Testis (tissue), 2 donors: ENCODE measurements at regions not wholly inside any gene's neighbourhood (a gene's known extent, or its start where the extent isn't known, plus 50 kb on each side); places are given as distances from the start of the nearest gene placed in this dataset.

Experiments
- DNase-seq: peaks from one replicate; pipeline ENCODE4 v3.0.0-alpha.2; 2019
- H3K27ac ChIP-seq, 2 donors: fragments of 200-600 bp; sonication (generic); one replicate each; pipeline ENCODE4 v1.5.1; 2019
- H3K27me3 ChIP-seq: fragments of 200-600 bp; sonication (generic); one replicate; pipeline ENCODE4 v1.5.1; 2019
- H3K36me3 ChIP-seq: fragments of 200-600 bp; sonication (generic); one replicate; pipeline ENCODE4 v1.5.1; 2017; ENCODE audit warnings: low read depth; ENCODE audit errors: missing control alignments
- H3K4me1 ChIP-seq: fragments of 200-600 bp; sonication (generic); one replicate; pipeline ENCODE4 v1.5.1; 2019
- H3K4me3 ChIP-seq, 2 donors: fragments of 200-600 bp; sonication (generic); one replicate each; pipeline ENCODE4 v1.5.1; 2017 to 2019
- H3K9me3 ChIP-seq: fragments of 200-600 bp; sonication (generic); one replicate; pipeline ENCODE4 v1.5.1; 2017
- CTCF ChIP-seq, 3 experiments: fragments of 450-650 bp in 2 of 3; fragments of 200-600 bp in 1 of 3; sonication (generic) in 1 of 3; IDR thresholded peaks; one replicate each; pipeline ENCODE4 v1.5.1; 2016 to 2019; ENCODE audit warnings: antibody characterized with exemption in 3 of 3, mild to moderate bottlenecking in 2 of 3, moderate library complexity in 1 of 3
- POLR2A ChIP-seq: fragments of 450-650 bp; IDR thresholded peaks from one replicate; pipeline ENCODE4 v1.6.1; 2017; ENCODE audit warnings: antibody characterized with exemption, mild to moderate bottlenecking, moderate library complexity
- WGBS, 2 donors: methylation state at CpG; one replicate each; pipeline ENCODE4 v1.1.5; 2018; 5-methylcytosine and 5-hydroxymethylcytosine counted together
- intact Hi-C: fragments of 100-400 bp; cut with DNase I; formaldehyde crosslinking; loops from one replicate; pipeline ENCODE4 v1.15.1; 2023; ENCODE audit warnings: low total_unique reads

- Histone ChIP-seq H3K4me1 (no peaks in the 10 kb centered on the region), H3K9me3 (no peaks in the 10 kb centered on the region), H3K27ac (no peak overlapping the region), H3K36me3 (no peaks in the 10 kb centered on the region), H3K4me3 (no peak overlapping the region), H3K27me3 (no peaks in the 10 kb centered on the region)
- intact Hi-C loops, result no loop called here
- no peak for DNase-seq
- 92% methylated on average over 1 of the region's 1 CpG for WGBS, 2 donors
- no peak for TF ChIP-seq POLR2A
- no peak for TF ChIP-seq CTCF (IDR thresholded peaks at IDR 0.05)
Measured at GRCh38 chr20:20834008-20834407, 121.6 kb upstream of the RALGAPA2 start.

GRCh38 chr20:20832715-20833114 is 120.3 kb upstream of the RALGAPA2 start:
- Histone ChIP-seq H3K4me1 (no peaks in the 10 kb centered on the region), H3K9me3 (no peaks in the 10 kb centered on the region), H3K27ac (no peak overlapping the region), H3K27me3 (no peaks in the 10 kb centered on the region), H3K36me3 (no peaks in the 10 kb centered on the region), H3K4me3 (no peak overlapping the region)
- WGBS, 2 donors, result 60 to 81% methylated on average over 1 of the region's 1 CpG
- TF ChIP-seq CTCF (IDR thresholded peaks at IDR 0.05) (no peak), POLR2A (no peak)
- intact Hi-C loops, result no loop called here
- DNase-seq, result no peak

- no peak for DNase-seq
- WGBS, 2 donors, result 87 to 95% methylated on average over 6 of the region's 6 CpGs
- intact Hi-C loops, result no loop called here
- Histone ChIP-seq H3K27ac (no peak overlapping the region), H3K27me3 (no peaks in the 10 kb centered on the region), H3K4me1 (no peaks in the 10 kb centered on the region), H3K36me3 (no peaks in the 10 kb centered on the region), H3K9me3 (no peaks in the 10 kb centered on the region), H3K4me3 (no peak overlapping the region)
- no peak for TF ChIP-seq POLR2A
- TF ChIP-seq CTCF (IDR thresholded peaks at IDR 0.05), result no peak
Measured at GRCh38 chr20:20831794-20832193, 119.3 kb upstream of the RALGAPA2 start.

GRCh38 chr20:20829681-20830080 is 117.2 kb upstream of the RALGAPA2 start:
- Histone ChIP-seq H3K27ac (no peak overlapping the region), H3K27me3 (no peaks in the 10 kb centered on the region), H3K4me1 (no peaks in the 10 kb centered on the region), H3K9me3 (no peaks in the 10 kb centered on the region), H3K36me3 (no peaks in the 10 kb centered on the region), H3K4me3 (no peak overlapping the region)
- WGBS, 2 donors, result 82 to 87% methylated on average over 2 of the region's 2 CpGs
- TF ChIP-seq POLR2A (no peak), CTCF (IDR thresholded peaks at IDR 0.05) (no peak)
- no peak for DNase-seq
- intact Hi-C loops, result loop anchor here (5.0 kb wide), 1 partner anchor 162 kb away; no protein-coding TSS in a partner anchor

GRCh38 chr20:20827992-20828597 is 115.7 kb upstream of the RALGAPA2 start:
- no peaks in the 10 kb centered on the region for H3K36me3 ChIP-seq
- intact Hi-C loops, result loop anchor here (5.0 kb wide), 1 partner anchor 161 kb away; no protein-coding TSS in a partner anchor

More at GRCh38 chr20:20827992-20828597, 115.7 kb upstream of the RALGAPA2 start:
- no peaks in the 10 kb centered on the region for H3K4me1 ChIP-seq
- no peak for DNase-seq
- no peaks in the 10 kb centered on the region for H3K9me3 ChIP-seq
- TF ChIP-seq POLR2A, result no peak
- no peak for TF ChIP-seq CTCF (IDR thresholded peaks at IDR 0.05)
- WGBS, 2 donors, result 73 to 83% methylated on average over 3 to 4 of the region's 4 CpGs
- H3K27ac ChIP-seq, result no peak overlapping the region
- no peak overlapping the region for H3K4me3 ChIP-seq
- no peaks in the 10 kb centered on the region for H3K27me3 ChIP-seq
